ENCODE measurements at regions not wholly inside any gene's neighbourhood (a gene's known extent, or its start where the extent isn't known, plus 50 kb on each side); places are given as distances from the start of the nearest gene placed in this dataset.

- no TSS peak for BruUV-seq (replicated peaks)
- CTCF ChIA-PET: no interaction called here
- no peaks in the 10 kb centered on the region for H3K9me3 Mint-ChIP-seq (ENCODE audit: unreplicated experiment)
- intact Hi-C loops (cut with micrococcal nuclease): no loop called here
- no peaks in the 10 kb centered on the region for H3K36me3 Mint-ChIP-seq (ENCODE audit: insufficient read depth, unreplicated experiment)
- H3K27me3 Mint-ChIP-seq (ENCODE audit: insufficient read depth, unreplicated experiment): peaks cover 67% of the 10 kb centered on the region
- H3K27ac Mint-ChIP-seq (ENCODE audit: low read depth, unreplicated experiment): no peak overlapping the region
- TF ChIP-seq CTCF (IDR thresholded peaks at IDR 0.05; ENCODE audit: unreplicated experiment): no peak
- DNase-seq (ENCODE audit: unreplicated experiment): no peak
- no peaks in the 10 kb centered on the region for H3K4me1 Mint-ChIP-seq (ENCODE audit: insufficient read depth, unreplicated experiment)
- POLR2A ChIA-PET: no interaction called here
- no peak overlapping the region for H3K4me3 Mint-ChIP-seq (ENCODE audit: unreplicated experiment)
Measured at GRCh38 chr3:103810167-103810566, 1375.4 kb downstream of the ZPLD1 start.

- ChIA-PET CTCF (no interaction called here), POLR2A (no interaction called here)
- DNase-seq (ENCODE audit: unreplicated experiment): no peak
- Mint-ChIP-seq H3K36me3 (ENCODE audit: insufficient read depth, unreplicated experiment) (no peaks in the 10 kb centered on the region), H3K27ac (ENCODE audit: low read depth, unreplicated experiment) (no peak overlapping the region), H3K4me3 (ENCODE audit: unreplicated experiment) (no peak overlapping the region), H3K9me3 (ENCODE audit: unreplicated experiment) (no peaks in the 10 kb centered on the region), H3K27me3 (ENCODE audit: insufficient read depth, unreplicated experiment) (peaks cover 59% of the 10 kb centered on the region), H3K4me1 (ENCODE audit: insufficient read depth, unreplicated experiment) (no peaks in the 10 kb centered on the region)
- TF ChIP-seq CTCF (IDR thresholded peaks at IDR 0.05; ENCODE audit: unreplicated experiment): no peak
- intact Hi-C loops (cut with micrococcal nuclease): no loop called here
- no TSS peak for BruUV-seq (replicated peaks)
Measured at GRCh38 chr3:103813955-103814354, 1379.1 kb downstream of the ZPLD1 start.

GRCh38 chr3:103818398-103818797 lies 1383.6 kb downstream of the ZPLD1 start:
- ChIA-PET CTCF (interaction anchor here (0.6 kb wide), 1 partner anchor 1739 kb away, joined by 4 read pairs; no protein-coding TSS in a partner anchor), POLR2A (no interaction called here)
- no peak for TF ChIP-seq CTCF (IDR thresholded peaks at IDR 0.05; ENCODE audit: unreplicated experiment)
- BruUV-seq (replicated peaks): no TSS peak
- Mint-ChIP-seq H3K4me1 (ENCODE audit: insufficient read depth, unreplicated experiment) (no peaks in the 10 kb centered on the region), H3K27me3 (ENCODE audit: insufficient read depth, unreplicated experiment) (peaks cover 64% of the 10 kb centered on the region), H3K4me3 (ENCODE audit: unreplicated experiment) (no peak overlapping the region), H3K27ac (ENCODE audit: low read depth, unreplicated experiment) (no peak overlapping the region), H3K36me3 (ENCODE audit: insufficient read depth, unreplicated experiment) (no peaks in the 10 kb centered on the region), H3K9me3 (ENCODE audit: unreplicated experiment) (no peaks in the 10 kb centered on the region)
- intact Hi-C loops (cut with micrococcal nuclease): no loop called here
- no peak for DNase-seq (ENCODE audit: unreplicated experiment)

- BruUV-seq (replicated peaks): no TSS peak
- POLR2A ChIA-PET: no interaction called here
- Mint-ChIP-seq H3K36me3 (ENCODE audit: insufficient read depth, unreplicated experiment) (no peaks in the 10 kb centered on the region), H3K4me1 (ENCODE audit: insufficient read depth, unreplicated experiment) (no peaks in the 10 kb centered on the region), H3K4me3 (ENCODE audit: unreplicated experiment) (no peak overlapping the region), H3K9me3 (ENCODE audit: unreplicated experiment) (no peaks in the 10 kb centered on the region), H3K27ac (ENCODE audit: low read depth, unreplicated experiment) (no peak overlapping the region), H3K27me3 (ENCODE audit: insufficient read depth, unreplicated experiment) (peaks cover 65% of the 10 kb centered on the region)
- TF ChIP-seq CTCF (IDR thresholded peaks at IDR 0.05; ENCODE audit: unreplicated experiment): no peak
- intact Hi-C loops (cut with micrococcal nuclease): no loop called here
- CTCF ChIA-PET: interaction anchor here (0.6 kb wide), 1 partner anchor 1739 kb away, joined by 4 read pairs; no protein-coding TSS in a partner anchor
- no peak for DNase-seq (ENCODE audit: unreplicated experiment)
Measured at GRCh38 chr3:103818800-103819199, 1384.0 kb downstream of the ZPLD1 start.
